ENCODE measurements at regions not wholly inside any gene's neighbourhood (a gene's known extent, or its start where the extent isn't known, plus 50 kb on each side); places are given as distances from the start of the nearest gene placed in this dataset.

DNA sequence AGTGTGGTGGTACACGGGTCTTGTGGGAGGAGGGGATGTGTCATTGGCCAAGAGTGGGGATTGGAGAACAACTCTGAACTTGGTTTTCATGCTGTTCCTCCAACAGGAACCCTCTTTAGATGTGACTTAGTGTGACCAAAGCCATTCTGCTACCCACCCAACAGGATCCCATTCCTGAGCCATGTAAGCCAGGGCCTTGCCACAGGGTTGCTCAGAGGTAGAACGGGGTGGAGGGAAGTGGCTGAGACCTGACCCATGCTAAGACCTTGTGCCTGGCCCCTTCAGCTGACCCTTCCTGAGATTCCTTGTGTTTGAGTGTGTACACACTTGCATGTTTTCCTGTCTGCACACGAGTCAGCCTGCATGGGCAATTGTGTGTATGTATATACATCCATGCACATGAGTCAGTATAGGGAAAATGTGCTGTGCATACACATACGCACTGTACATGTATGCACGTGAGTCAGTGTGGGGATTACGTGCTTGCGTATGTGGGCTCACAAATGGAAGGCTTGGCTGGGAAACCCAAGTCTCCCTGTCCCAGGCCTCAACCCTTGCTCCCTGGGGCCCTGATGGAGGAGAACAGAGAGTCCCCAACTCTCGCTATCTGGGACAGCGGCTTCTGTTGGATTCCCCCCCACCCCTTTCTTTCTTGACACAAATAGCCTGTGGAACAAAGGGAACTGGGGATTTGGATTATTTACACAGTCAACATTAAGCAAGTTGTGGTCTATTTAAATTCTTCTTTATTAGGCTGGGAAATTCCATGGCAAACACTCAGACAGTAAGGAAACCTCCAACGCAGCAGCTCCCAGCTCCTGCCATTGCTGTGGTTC lies 339.8 kb downstream of the DYSF start:
- ATAC-seq (ENCODE audit: low FRiP score) (no peak), DNase-seq (ENCODE audit: low spot score) (no peak)
- TF ChIP-seq, protein P1, sequence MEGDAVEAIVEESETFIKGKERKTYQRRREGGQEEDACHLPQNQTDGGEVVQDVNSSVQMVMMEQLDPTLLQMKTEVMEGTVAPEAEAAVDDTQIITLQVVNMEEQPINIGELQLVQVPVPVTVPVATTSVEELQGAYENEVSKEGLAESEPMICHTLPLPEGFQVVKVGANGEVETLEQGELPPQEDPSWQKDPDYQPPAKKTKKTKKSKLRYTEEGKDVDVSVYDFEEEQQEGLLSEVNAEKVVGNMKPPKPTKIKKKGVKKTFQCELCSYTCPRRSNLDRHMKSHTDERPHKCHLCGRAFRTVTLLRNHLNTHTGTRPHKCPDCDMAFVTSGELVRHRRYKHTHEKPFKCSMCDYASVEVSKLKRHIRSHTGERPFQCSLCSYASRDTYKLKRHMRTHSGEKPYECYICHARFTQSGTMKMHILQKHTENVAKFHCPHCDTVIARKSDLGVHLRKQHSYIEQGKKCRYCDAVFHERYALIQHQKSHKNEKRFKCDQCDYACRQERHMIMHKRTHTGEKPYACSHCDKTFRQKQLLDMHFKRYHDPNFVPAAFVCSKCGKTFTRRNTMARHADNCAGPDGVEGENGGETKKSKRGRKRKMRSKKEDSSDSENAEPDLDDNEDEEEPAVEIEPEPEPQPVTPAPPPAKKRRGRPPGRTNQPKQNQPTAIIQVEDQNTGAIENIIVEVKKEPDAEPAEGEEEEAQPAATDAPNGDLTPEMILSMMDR (IDR thresholded peaks at IDR 0.05): no peak

DNA sequence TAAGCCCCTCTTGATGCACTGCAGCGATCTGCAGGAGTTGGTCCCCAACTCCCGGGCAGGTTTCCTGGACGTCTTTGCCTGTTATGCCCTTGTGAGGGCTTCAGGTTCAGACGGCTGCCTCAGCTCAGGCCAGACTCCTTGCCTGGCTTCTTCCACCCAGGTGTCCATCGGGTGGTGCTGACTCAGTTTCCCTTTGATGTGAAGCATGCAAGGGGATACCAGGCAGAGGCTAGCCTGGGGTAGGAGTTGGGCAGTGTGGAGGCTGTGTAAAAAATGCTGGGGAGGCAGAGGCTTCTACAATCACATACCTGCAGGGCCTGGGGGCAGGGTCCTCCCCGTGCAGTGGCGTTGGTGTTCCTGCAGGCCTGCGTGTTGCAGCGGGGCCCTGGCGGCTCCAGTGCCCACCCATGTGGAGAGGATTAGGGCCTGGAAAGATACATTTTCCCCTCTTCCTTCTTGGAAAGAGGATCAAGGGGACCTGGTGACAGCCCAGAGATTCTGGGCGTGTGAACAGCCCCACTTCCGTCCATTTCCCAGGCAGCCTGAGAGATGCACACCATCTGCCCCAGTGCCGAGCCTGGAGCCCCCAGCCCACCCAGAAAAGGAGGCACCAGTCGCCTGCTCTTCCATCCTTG lies 338.3 kb downstream of the DYSF start:
- TF ChIP-seq, protein P1 (IDR thresholded peaks at IDR 0.05): no peak
- no peak for DNase-seq (ENCODE audit: low spot score)
- no peak for ATAC-seq (ENCODE audit: low FRiP score)

DNA sequence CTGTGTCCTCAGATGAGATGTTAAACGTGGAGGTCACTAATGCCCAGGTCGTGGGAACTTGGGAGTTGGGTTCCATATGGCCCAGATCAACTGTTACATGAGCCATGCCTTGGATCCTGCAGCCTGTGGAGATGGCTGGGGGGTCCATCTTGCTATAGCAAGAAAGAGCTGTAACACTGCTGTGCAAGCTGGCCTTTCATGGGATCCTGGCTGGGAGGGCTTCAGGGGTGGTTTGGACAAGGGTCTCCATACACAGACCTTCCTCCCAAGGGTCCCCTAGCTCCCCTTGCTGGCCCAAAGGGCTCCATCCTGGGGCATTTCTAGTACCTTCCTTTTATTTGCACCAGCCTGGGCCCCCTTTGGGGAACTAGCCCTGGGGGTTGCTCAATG lies 337.7 kb downstream of the DYSF start:
- ATAC-seq (ENCODE audit: low FRiP score): no peak
- no peak for DNase-seq (ENCODE audit: low spot score)
- TF ChIP-seq, protein P1 (IDR thresholded peaks at IDR 0.05): no peak

DNA sequence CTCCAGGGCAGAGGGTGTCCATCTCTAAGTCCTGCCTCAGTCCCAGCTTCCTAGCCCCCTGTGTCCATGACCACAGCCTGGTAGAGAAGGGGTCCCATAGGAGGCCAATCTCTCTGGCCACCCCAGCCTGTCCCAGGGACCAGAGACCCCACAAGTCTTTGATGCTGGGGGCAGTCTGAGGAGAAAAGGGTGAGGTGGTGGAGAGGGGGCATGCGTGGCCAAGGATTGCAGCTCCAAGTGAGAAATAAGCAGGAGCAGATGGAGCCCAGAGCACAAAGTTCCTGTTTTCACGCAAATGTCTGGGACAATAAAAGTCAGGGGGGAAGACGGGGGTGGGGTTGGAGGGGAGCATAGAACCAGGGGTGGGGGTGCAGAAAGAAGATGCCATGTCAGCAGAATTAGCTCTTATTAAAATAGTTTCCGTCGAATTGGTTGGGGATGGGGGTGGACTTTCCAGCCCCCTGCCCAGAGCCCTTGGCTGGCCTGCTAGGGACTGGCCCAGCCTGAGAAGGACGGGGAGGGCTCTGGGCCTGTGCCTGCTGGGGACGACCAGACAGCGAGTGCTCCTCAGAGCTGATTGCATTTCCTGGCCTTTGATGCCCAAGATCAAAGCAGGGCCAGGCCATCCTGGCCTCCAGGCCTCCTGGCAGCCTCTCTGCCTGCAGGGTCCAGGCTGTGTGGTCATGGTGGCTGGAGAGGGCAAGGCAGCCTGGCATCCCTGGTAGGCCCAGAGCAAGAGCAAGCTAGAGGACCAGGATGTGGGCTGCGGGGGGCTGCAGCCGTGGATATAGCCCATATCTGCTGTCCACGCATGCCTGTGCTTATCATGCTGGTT lies 337.1 kb downstream of the DYSF start:
- TF ChIP-seq, protein P1 (IDR thresholded peaks at IDR 0.05): no peak
- no peak for DNase-seq (ENCODE audit: low spot score)
- no peak for ATAC-seq (ENCODE audit: low FRiP score)

DNA sequence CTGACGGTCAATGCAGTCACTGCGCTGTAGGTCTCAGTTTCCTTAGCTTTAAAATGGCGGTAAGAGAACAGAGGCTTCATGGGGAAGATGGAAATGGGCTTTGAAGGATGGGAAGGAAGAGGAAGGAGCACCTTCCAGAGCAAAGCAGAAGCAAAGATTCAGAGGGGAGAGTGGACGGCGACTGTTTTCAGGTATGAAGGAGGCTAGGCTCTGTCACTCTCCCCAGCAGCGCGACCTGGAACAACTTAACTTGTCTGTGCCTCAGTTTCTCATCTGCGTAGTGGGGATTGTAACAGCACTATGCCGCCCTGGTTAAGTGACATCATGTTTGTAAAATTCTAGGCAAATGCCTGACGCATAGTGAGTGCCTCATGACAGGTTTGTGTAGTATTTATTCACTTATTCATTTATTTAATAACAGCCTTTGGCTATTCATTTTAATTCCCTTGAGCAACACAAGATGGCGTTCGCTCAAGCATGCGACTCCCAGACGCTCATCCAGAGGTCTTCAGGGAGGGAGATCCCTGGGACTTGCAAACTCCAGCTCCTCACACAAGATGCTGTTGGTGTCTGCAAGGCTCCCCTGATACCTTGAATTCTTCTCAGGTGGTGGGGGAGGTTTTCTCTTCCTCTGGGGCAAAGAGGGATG lies 336.3 kb downstream of the DYSF start:
- TF ChIP-seq, protein P1 (IDR thresholded peaks at IDR 0.05): no peak
- no peak for ATAC-seq (ENCODE audit: low FRiP score)

DNA sequence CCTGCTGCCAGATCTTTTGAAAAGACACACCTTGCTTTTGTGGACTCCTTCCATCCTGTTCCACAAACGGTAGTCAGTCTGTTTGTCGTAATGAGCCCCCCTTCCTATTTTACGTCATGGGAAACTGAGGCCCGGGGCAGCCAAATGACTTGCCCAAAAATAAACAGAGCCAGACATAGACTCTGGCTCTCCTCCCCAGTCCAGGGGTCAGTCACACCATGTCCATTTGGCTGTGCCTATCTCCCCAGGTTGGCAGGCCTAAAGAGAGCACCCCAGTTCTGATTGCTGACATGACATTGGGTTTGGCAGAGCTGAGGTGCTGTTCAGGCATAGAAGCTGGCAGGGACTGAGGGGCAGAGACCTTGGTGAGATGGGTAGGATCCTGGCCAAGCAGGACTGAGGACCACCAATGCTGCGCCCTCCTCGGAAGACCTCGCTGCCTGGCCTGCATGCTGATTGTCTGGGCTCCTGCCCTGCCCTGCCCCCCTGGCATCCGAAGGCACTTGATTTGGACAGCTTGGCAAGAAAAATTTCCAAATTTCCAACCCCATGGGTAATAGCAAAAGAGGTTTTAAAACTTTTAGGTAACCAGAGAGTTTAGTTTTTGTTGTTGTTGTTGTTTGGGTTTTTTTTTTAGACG lies 335.4 kb downstream of the DYSF start:
- TF ChIP-seq, protein P1 (IDR thresholded peaks at IDR 0.05): no peak
- ATAC-seq (ENCODE audit: low FRiP score) (no peak), DNase-seq (ENCODE audit: low spot score) (no peak)

More for the DNA sequence above, 336.3 kb downstream of the DYSF start:
- DNase-seq (ENCODE audit: low spot score): no peak

All from omental fat pad (tissue), 3 donors.